Middle frontal gyrus (tissue), 1 donor: ENCODE measurements at regions not wholly inside any gene's neighbourhood (a gene's known extent, or its start where the extent isn't known, plus 50 kb on each side); places are given as distances from the start of the nearest gene placed in this dataset.

Experiments used
- DNase-seq: peaks from one replicate; pipeline ENCODE4 v3.0.0-alpha.2; 2015; ENCODE audit warnings: low spot score; ENCODE audit errors: extremely low spot score

- no peak for DNase-seq
These were observed 154.8 kb downstream of the SALL1 start for GRCh38 chr16:50996166-50996829.

- DNase-seq: no peak
These were observed 156.1 kb downstream of the SALL1 start for GRCh38 chr16:50994995-50995394.

DNA sequence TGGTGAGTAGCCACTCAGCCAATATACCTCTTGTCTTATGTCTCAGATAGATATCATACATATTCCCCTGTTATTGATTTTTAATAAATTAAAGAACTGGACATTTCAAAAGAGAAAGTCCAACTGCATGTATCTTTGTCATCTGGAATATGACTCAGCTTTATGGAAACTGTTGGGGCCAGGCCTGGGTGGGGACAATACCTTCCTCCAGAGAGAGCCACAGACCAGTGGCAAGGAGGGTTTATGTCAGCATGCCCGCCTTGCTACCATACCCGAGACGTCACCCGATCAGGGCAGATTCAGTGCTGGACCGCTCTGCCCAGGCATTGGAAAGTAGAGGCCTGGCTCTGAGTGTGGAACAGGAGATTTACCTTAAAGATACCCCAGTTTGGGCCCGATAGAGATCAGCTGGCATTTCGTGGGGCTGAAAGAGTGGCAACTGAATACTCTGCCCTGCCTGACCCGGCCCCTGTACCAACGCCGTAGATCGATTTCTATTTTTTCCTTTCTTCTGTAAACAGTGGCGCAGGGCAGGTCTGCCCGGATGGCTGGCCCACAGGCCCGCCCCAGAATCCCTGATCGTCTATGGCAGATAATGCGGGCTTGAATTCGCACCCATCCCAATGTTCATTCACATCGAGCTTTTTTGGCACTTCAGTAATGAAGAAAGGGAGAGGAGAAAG lies 158.6 kb downstream of the SALL1 start:
- DNase-seq: no peak

DNA sequence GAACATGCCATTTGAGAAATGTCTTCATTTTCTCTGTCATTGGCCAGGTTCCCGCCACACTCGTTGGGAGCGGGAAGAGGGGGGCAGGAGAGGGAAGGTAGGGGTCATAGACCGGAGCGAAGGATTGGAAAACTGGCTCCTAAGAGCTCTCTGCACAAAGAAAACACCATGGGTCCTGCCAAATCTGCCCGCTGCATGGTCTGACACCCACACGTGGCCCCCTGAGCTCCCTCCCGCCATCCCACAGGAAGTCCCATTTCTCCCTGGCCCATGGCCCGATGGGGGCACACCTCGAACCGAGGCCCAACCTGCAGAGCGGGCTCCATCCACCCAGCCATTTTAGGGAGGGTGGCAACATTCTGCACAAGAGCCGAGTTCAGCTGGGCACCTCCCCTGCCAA lies 159.6 kb downstream of the SALL1 start:
- no peak for DNase-seq

DNA sequence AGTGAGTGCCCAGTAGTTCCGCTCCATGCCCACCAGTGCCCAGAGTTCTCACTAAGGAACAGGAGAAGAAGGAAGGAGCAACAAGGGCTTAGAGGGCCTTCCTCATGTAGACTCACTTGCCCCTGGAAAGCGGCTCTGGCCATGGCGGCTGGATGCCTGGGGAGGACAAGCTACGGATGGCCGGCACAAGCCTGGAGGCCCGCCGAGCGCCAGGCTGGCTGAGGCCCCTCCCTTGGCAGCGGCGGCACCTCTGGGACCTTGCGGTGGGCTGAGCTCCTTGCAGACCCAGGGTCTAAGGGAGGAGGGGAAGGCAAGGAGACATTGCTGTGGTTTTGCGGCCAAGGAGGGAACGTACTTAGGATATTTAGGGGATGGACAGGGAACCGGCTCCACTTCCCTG lies 160.1 kb downstream of the SALL1 start:
- no peak for DNase-seq

- DNase-seq: no peak
These were observed 162.0 kb downstream of the SALL1 start for GRCh38 chr16:50989047-50989446.

GRCh38 chr16:50988441-50988840 lies 162.6 kb downstream of the SALL1 start:
- DNase-seq: no peak

GRCh38 chr16:50986453-50986852 lies 164.6 kb downstream of the SALL1 start:
- DNase-seq: no peak

DNA sequence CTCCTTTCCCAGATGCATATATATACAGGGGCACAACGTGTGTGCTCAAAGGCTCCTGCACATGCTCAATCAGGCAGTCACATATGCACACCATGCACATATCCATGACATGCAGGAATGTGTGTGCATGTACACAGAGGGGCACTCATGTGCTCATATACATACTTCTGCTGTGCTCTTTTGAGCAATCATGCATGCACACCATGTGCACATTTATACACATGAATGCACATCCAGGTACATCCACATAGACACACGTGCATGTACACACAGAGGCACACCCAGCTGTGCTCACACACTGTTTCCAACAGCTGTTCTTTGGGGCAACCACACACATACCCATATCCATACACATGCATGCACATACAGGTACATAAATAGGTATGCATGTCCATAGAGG lies 165.3 kb downstream of the SALL1 start:
- no peak for DNase-seq

DNA sequence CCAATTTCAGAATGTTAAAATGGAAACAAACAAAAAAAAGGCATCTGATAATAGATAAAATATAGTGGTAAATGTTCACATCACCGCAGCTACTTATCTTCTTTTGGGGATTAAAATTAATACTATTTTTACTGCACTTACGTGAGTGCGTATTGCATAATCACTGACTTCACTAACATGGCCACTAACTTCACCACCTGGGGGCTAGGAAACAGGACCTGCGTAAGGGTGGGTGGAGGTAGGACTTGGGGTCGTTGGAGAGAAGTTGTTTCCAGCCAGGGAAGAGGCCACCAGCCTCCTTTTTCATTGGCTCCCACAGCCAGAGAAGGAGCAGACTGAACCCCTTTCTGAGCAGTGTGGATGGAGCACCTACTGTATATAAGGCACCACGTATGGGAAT lies 166.4 kb downstream of the SALL1 start:
- no peak for DNase-seq

DNA sequence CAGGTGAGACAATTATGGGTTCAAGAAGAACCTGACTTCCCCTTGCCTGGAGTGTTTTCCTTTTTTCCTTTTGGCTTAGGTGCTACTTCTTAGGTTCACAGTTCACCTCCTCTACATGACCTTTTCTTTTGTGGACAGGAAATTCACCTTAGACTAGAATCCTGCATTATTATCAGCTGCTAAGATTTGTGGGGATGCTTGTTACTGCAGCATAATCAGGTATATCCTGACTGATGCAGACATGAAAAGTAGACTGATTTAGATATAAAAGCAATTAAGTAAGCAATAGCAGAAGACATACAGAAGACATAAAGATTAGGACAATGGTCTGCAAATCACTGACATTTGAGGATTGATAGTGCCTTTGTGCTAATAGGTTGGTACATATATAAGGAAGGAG lies 168.3 kb downstream of the SALL1 start:
- no peak for DNase-seq

DNA sequence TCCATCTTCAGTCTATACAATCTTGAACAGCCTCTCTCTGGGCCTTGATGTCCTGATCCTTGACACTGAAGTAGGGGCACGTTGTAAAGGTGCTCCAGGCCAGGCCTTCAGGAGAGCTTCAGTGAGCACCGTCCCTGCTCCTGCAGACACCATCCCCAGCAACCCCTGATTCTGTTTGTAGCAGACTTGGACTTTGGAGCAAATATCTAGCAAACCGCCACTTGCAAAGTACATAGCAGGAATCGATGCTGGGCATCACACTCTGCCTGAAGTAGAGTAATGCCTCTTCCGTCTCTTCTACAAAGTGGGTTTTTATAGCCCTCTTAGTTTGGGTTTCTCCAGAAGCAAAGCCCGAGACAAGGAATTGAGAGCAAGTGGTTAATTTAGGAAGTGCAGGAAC lies 169.1 kb downstream of the SALL1 start:
- DNase-seq: no peak

DNA sequence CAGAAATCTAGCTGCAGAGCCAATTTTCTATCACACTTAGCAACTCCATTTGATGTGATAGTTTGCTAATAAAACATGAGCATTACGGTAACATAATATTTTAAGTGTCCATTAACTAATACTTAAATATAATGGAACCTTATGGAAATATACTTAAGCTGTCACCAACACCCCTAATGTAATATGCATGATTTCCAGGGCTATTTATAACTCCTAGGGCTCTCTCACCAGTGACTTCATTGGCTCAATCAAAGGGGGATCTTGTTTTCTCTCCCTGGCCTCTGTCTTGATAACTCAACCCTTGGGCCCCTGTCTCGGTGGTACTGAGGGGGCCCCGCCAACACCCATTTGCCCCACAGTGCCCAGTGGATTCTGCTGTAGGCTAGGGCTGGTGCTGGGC lies 170.4 kb downstream of the SALL1 start:
- DNase-seq: no peak

DNA sequence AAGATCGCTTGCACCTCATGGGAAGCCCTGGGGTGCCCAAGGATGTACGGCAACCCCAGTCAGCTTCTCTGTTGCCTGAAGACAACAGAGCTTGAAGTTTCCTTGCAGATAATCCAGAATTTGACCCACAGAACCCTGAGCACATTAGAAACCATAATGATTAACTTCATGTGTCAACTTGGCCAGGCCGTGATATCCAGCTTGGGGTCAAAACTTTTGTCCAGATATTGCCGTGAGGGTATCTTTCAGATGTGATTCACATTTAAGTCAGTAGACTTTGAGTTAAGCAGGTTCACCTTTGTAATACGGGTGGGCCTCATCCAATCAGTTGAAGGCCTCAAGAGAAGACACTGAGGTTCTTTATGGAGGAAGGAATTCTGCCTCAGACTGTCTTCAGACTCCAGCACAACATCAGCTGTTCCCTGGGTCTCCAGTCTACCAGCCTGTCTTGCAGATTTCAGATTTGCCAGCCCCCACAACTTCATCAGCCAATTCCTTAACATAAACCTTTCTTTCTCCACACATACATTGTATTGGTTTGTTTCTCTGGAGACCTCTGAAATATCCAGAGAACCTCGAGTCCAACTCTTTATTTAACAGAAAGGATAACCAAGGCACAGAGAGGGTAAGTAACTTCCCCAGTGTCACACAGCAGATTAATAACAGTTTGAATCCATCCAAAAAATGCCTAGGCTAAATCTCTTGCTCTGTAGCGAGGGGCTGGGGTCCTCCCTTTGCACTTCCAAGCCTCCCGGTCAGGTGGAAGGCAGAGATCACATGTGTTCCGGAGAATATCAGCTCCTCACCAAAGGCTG lies 171.1 kb downstream of the SALL1 start:
- DNase-seq: no peak

DNA sequence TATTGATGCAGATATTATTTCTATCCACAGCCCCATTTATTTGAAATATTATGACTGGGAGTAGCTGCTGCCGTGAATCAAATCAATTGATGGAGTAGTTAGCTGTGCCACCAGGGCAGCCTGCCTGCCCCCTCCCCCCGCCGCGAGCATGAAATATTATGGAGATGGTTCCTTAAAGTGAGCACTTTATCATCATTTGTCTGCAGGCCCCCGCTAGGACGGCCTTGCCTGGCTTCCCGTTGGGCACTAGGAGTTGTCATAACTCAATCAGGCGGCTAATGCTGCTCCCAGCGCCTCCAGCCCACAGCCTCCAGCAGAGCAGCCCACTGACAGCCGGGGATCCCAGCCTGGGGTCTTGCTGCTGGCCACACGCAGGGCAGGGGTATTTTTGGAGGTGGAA lies 173.9 kb downstream of the SALL1 start:
- no peak for DNase-seq

DNA sequence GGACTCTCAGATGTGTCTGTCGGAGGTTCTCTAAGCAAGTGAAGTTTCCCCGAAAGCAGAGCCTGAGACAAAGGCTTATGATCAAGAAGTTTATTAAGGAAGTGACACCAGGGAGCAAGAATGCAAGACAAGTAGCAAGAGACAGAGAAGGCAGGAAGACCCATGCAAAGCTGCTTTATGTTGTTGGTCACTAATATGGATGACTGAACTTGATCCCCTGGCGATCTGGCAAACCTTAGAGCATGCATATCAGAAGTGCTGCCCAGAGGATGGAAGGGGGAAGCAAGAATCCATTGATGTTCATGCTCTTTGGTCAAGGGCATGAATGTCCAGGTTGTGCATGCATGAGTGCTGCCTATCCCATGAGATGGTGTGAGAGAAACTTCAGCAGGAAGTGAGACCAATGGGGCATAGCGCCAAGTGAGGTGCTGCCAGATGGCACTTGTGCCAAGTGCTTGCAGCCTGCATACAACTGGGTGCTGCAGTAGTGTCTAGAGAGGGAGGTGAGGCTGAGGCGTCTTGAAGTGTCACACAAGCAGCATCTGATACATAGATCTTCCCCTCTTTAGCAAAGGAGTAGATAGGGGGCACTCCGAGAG lies 176.5 kb downstream of the SALL1 start:
- DNase-seq: no peak

- no peak for DNase-seq
These were observed 178.2 kb downstream of the SALL1 start for GRCh38 chr16:50972876-50973275.

- no peak for DNase-seq
These were observed 180.8 kb downstream of the SALL1 start for GRCh38 chr16:50970281-50970680.

DNA sequence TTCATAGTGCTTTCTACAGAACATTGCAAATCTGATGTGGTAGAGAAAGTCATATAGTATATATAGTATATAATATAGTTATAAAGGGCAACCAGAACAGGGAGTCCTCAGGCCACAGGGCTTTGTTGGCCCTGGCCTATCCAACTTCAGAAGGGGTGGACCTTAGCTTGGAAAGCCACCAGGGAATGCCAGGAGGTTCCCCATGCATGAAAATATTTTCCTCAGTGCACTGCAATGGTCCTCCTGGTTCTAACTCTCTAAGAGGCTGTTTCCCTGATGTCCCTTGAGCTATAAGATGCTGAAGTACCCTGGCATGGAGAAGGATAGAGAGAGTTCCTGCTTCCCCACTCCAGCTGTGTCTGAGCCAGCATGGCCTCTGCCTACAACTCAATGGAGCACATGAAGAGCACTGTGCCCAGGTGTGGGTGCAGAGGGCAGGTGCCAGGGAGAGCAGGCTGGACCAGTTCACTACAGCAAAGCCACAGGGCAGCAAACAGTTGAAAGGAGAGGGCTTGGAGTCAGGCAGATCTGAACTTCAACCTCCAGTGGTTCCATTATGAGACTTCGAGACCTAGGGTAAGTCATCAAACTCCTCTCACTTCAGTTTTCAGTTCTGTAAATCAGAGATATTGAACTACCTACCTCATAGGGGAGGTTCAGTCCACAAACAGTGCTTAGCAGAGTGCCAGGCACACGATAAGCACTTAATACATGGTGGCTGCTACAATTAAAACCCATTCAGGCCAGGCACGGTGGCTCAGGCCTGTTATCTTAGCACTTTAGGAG lies 183.1 kb downstream of the SALL1 start:
- DNase-seq: no peak

- no peak for DNase-seq
These were observed 186.6 kb downstream of the SALL1 start for GRCh38 chr16:50964491-50964890.

DNA sequence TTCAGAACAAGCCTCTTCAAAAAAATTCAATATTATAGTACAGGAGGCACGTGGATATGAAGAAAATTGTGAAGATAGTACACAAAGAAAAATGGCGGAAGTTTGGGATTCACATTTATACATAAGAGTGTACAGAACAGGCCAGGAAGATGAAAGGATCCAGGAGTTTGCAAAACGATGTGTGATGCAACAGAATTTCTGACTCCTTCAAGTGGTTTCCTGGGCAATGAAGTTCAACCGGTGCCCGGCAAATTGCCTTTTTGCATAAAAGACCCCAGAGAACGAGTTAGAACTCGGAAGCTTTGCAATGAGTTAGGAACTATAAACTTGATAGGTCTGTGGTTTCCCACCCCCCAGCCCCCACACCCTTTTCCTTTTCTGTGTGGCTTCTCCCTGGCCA lies 189.1 kb downstream of the SALL1 start:
- no peak for DNase-seq
